ENCODE measurements at regions not wholly inside any gene's neighbourhood (a gene's known extent, or its start where the extent isn't known, plus 50 kb on each side); places are given as distances from the start of the nearest gene placed in this dataset.

DNA sequence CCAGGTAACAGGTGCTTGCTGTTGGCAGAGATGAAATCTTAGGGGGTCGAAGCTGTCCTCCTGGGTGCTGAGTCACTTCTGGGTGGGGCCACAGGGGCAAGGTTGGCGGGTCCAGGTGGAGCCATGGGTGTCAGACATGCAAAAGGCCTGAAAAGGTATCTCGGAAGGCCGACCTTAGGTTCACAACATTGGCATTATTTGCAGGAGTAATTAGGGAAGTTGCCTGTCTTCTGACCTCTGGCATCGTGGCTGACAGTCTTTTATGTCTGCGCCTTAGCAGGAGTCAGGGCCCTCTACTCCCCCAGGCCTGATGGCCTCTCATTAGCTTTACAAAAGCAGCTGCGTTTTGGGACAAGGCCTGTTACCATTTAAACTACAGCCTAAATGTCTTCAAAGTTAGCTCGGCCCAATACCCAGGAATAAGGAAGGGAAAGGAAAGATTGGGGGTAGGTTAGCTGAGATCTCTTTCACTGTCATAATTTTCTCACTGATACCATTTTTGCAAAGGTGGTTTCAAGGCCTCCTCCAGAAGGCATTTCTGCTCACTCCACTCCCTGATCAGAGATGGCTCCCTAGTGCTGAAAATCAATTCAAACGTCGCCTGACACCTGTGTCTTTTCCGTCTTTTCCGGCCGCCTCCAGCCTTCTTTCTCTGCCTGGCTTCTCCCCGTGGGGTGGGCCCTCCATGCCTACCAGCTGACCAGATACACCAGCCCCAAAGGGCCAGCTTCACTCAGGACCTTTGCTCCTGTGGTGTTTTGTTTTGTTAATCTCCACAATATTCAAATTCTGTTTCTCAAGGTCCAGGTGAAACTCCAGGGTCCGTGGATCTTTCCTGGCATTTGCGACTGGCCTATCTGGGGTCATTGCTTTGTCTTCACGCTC is 90.8 kb downstream of the RHOB start:
- H3K36me3 ChIP-seq (replicated peaks in 1 of 2; ENCODE audit: control insufficient read depth in 1 of 2, insufficient read depth in 2 of 2, low read length in 1 of 2): no peaks in the 10 kb centered on the region
- H2AFZ ChIP-seq (ENCODE audit: low read depth): no peak overlapping the region
- H3K27me3 ChIP-seq (ENCODE audit: insufficient read depth): no peaks in the 10 kb centered on the region
- no peaks in the 10 kb centered on the region for H3K9me3 ChIP-seq
- POLR2A ChIA-PET: interaction anchor here (1.2 to 2.5 kb wide), 2 partner anchors 78 to 91 kb away, joined by 3 to 12 read pairs; partner anchors contain the start of gene RHOB
- H3K27ac ChIP-seq (ENCODE audit: low read depth in 2 of 2, low read length in 1 of 2): no peak overlapping the region
- H4K20me1 ChIP-seq (ENCODE audit: insufficient read depth): no peaks in the 10 kb centered on the region
- no peaks in the 10 kb centered on the region for H3F3A ChIP-seq (replicated peaks; ENCODE audit: insufficient read depth)
- WGBS (ENCODE audit: low lambda C conversion rate): 90% methylated on average over 17 of the region's 17 CpGs
- CTCF ChIA-PET: interaction anchor here (0.7 to 1.8 kb wide), 9 partner anchors 10 to 211 kb away, joined by 3 to 5 read pairs (median 4); no protein-coding TSS in a partner anchor
- TF ChIP-seq SMC3 (IDR thresholded peaks at IDR 0.05; ENCODE audit: low read depth, low read length) (no peak), NFIC (IDR thresholded peaks at IDR 0.05; ENCODE audit: borderline replicate concordance) (no peak), GATA2 (CRISPR knock-in tag; IDR thresholded peaks at IDR 0.05) (no peak), FOSL2 (IDR thresholded peaks at IDR 0.05; ENCODE audit: borderline replicate concordance, low read depth) (no peak), JUND (IDR thresholded peaks at IDR 0.05) (no peak), RAD21 (IDR thresholded peaks at IDR 0.05; ENCODE audit: low read length) (no peak), GABPA (IDR thresholded peaks at IDR 0.05; ENCODE audit: low read depth) (no peak), RXRA (IDR thresholded peaks at IDR 0.05; ENCODE audit: borderline replicate concordance, low read depth) (no peak), EZH2phosphoT487 (IDR thresholded peaks at IDR 0.05; ENCODE audit: borderline replicate concordance, low read depth) (no peak), TAF1 (IDR thresholded peaks at IDR 0.05; ENCODE audit: borderline replicate concordance, low read depth, low read length) (no peak), ELF1 (IDR thresholded peaks at IDR 0.05) (no peak)
- TF ChIP-seq, protein P1, sequence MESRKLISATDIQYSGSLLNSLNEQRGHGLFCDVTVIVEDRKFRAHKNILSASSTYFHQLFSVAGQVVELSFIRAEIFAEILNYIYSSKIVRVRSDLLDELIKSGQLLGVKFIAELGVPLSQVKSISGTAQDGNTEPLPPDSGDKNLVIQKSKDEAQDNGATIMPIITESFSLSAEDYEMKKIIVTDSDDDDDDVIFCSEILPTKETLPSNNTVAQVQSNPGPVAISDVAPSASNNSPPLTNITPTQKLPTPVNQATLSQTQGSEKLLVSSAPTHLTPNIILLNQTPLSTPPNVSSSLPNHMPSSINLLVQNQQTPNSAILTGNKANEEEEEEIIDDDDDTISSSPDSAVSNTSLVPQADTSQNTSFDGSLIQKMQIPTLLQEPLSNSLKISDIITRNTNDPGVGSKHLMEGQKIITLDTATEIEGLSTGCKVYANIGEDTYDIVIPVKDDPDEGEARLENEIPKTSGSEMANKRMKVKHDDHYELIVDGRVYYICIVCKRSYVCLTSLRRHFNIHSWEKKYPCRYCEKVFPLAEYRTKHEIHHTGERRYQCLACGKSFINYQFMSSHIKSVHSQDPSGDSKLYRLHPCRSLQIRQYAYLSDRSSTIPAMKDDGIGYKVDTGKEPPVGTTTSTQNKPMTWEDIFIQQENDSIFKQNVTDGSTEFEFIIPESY (IDR thresholded peaks at IDR 0.05; ENCODE audit: borderline replicate concordance, low read depth): no peak
- H3K9ac ChIP-seq: no peak overlapping the region
- no peak overlapping the region for H3K4me3 ChIP-seq (ENCODE audit: low read depth in 2 of 2, low read length in 1 of 2)
- DNase-seq: no peak
- no peaks in the 10 kb centered on the region for H3K9me2 ChIP-seq
- peaks cover 0 to 23% of the 10 kb centered on the region in 2 experiments; a peak in 1 of 4 replicates for H3K4me1 ChIP-seq (ENCODE audit: control insufficient read depth in 1 of 2, insufficient read depth in 2 of 2, low read depth in 1 of 2, low read length in 1 of 2)
- no peak overlapping the region for H3K4me2 ChIP-seq
- H3K79me2 ChIP-seq (ENCODE audit: insufficient read depth): no peaks in the 10 kb centered on the region

DNA sequence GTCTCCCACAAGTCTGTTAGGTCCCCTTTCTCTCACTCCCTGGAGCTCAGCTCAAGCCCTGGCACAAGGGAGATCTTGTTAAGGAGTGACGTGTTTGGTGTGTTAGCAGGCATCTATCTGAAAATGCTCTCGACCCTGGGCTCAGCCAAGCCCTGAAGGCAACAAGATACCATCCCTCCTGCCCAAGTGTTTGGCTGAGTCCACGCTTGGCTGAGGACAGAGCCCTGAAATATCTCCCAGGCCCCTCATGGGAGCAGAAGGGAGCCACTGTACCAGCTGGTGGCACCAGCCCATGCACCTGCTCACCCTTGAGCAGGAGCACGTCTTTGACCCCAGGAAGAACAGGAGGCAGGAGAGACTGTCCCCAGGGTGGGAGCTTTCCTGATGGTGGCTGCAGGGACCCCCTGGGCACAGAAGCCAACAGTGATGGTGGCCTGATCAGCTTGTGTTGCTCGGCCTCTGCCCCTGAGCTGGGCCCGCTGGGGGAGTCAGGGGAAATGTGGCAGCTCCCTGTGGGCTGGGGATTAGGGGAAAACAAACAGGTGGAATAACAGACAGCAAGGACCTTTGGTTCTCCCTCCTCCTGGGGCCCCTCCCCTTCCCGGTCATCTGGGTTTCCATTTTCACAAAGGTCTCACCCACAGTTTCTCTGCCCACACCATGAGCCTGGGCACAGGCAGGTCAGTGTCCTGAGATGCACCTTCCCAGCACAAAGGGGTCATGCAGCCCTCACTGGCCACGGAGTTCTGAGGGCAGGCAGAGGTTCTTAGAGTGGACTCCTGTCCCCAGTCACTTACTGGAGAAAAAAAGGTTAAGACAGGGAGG is 91.6 kb downstream of the RHOB start:
- Histone ChIP-seq H3K9me2 (no peaks in the 10 kb centered on the region), H3K4me3 (ENCODE audit: low read depth in 2 of 2, low read length in 1 of 2) (no peak overlapping the region), H3K27me3 (ENCODE audit: insufficient read depth) (no peaks in the 10 kb centered on the region), H3K9me3 (no peaks in the 10 kb centered on the region), H3K4me2 (no peak overlapping the region; the same call in 1 of the 2 replicates), H3F3A (replicated peaks; ENCODE audit: insufficient read depth) (no peaks in the 10 kb centered on the region), H4K20me1 (ENCODE audit: insufficient read depth) (no peaks in the 10 kb centered on the region), H3K9ac (no peak overlapping the region), H3K36me3 (replicated peaks in 1 of 2; ENCODE audit: control insufficient read depth in 1 of 2, insufficient read depth in 2 of 2, low read length in 1 of 2) (no peaks in the 10 kb centered on the region), H3K27ac (ENCODE audit: low read depth in 2 of 2, low read length in 1 of 2) (no peak overlapping the region), H3K79me2 (ENCODE audit: insufficient read depth) (no peaks in the 10 kb centered on the region), H3K4me1 (ENCODE audit: control insufficient read depth in 1 of 2, insufficient read depth in 2 of 2, low read depth in 1 of 2, low read length in 1 of 2) (peaks cover 3 to 23% of the 10 kb centered on the region in 2 experiments; a peak in 1 of 4 replicates), H2AFZ (ENCODE audit: low read depth) (no peak overlapping the region)
- no peak for DNase-seq
- TF ChIP-seq, protein P2, sequence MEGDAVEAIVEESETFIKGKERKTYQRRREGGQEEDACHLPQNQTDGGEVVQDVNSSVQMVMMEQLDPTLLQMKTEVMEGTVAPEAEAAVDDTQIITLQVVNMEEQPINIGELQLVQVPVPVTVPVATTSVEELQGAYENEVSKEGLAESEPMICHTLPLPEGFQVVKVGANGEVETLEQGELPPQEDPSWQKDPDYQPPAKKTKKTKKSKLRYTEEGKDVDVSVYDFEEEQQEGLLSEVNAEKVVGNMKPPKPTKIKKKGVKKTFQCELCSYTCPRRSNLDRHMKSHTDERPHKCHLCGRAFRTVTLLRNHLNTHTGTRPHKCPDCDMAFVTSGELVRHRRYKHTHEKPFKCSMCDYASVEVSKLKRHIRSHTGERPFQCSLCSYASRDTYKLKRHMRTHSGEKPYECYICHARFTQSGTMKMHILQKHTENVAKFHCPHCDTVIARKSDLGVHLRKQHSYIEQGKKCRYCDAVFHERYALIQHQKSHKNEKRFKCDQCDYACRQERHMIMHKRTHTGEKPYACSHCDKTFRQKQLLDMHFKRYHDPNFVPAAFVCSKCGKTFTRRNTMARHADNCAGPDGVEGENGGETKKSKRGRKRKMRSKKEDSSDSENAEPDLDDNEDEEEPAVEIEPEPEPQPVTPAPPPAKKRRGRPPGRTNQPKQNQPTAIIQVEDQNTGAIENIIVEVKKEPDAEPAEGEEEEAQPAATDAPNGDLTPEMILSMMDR (IDR thresholded peaks at IDR 0.05): no peak
- TF ChIP-seq NFIC (IDR thresholded peaks at IDR 0.05; ENCODE audit: borderline replicate concordance): no peak
- ChIA-PET CTCF (interaction anchor here (0.9 to 1.8 kb wide), 6 partner anchors 11 to 113 kb away, joined by 3 to 4 read pairs (median 3); no protein-coding TSS in a partner anchor), POLR2A (interaction anchor here (1.2 to 2.5 kb wide), 2 partner anchors 77 to 92 kb away, joined by 3 to 12 read pairs; partner anchors contain the start of gene RHOB)
- 86% methylated on average over 7 of the region's 8 CpGs for WGBS (ENCODE audit: low lambda C conversion rate)

All from SK-N-SH (cell line).